ENCODE measurements at regions not wholly inside any gene's neighbourhood (a gene's known extent, or its start where the extent isn't known, plus 50 kb on each side); places are given as distances from the start of the nearest gene placed in this dataset.

GRCh38 chr10:29386342-29386999 lies 97.6 kb downstream of the LYZL1 start:
- TF ChIP-seq CTCF (IDR thresholded peaks at IDR 0.05) (peak; percentile 64 to 82 (median 67)), EP300 (IDR thresholded peaks at IDR 0.05) (no peak)

Data from tibial nerve (tissue), 4 donors.